Suprapubic skin (tissue), 4 donors: ENCODE measurements at regions not wholly inside any gene's neighbourhood (a gene's known extent, or its start where the extent isn't known, plus 50 kb on each side); places are given as distances from the start of the nearest gene placed in this dataset.

Experiments
- POLR2A ChIP-seq, 2 donors: fragments of 450-650 bp; IDR thresholded peaks; one replicate each; pipeline ENCODE4 v1.6.1; 2017; ENCODE audit warnings: antibody characterized with exemption in 2 of 2, mild to moderate bottlenecking in 2 of 2, moderate library complexity in 2 of 2
- POLR2AphosphoS5 ChIP-seq, 3 donors: sonication (generic); formaldehyde crosslinking; IDR thresholded peaks; one replicate each; pipeline ENCODE4 v1.6.1; 2017; ENCODE audit warnings: antibody characterized with exemption in 3 of 3
- TF ChIP-seq, protein P1 (sequence below), 2 donors: fragments of 200-600 bp in 1 of 2; fragments of 450-650 bp in 1 of 2; sonication (generic) in 1 of 2; IDR thresholded peaks; one replicate each; pipeline ENCODE4 v1.5.1; 2016 to 2019; ENCODE audit warnings: antibody characterized with exemption in 2 of 2, mild to moderate bottlenecking in 1 of 2, moderate library complexity in 1 of 2

DNA sequence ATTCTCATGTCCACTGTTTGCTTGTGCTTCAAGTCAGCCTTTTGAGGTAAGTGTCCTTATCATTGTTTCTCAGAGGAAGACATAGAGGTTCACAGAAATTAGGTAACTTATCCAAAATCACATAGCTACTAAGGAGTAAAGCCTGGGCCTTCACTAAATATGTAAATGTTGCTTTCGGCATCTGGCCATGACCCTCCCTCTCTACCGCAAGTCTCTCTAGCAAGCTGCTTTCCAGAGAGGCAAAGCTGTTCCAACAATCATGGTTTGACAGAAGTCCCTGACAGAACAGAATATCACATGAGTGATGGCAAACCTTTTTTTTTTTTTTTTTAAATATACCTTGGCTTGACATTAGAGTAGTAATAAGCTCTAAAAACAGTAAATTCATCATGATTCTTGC lies 94.5 kb upstream of the F3 start:
- TF ChIP-seq POLR2A (IDR thresholded peaks at IDR 0.05) (no peak), POLR2AphosphoS5 (IDR thresholded peaks at IDR 0.05) (no peak)
- TF ChIP-seq, protein P1, sequence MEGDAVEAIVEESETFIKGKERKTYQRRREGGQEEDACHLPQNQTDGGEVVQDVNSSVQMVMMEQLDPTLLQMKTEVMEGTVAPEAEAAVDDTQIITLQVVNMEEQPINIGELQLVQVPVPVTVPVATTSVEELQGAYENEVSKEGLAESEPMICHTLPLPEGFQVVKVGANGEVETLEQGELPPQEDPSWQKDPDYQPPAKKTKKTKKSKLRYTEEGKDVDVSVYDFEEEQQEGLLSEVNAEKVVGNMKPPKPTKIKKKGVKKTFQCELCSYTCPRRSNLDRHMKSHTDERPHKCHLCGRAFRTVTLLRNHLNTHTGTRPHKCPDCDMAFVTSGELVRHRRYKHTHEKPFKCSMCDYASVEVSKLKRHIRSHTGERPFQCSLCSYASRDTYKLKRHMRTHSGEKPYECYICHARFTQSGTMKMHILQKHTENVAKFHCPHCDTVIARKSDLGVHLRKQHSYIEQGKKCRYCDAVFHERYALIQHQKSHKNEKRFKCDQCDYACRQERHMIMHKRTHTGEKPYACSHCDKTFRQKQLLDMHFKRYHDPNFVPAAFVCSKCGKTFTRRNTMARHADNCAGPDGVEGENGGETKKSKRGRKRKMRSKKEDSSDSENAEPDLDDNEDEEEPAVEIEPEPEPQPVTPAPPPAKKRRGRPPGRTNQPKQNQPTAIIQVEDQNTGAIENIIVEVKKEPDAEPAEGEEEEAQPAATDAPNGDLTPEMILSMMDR (IDR thresholded peaks at IDR 0.05) = no peak
